Suprapubic skin (tissue), 4 donors: ENCODE measurements at regions not wholly inside any gene's neighbourhood (a gene's known extent, or its start where the extent isn't known, plus 50 kb on each side); places are given as distances from the start of the nearest gene placed in this dataset.

Experiments used
- DNase-seq, 2 donors: peaks; one replicate each; pipeline ENCODE4 v3.0.0-alpha.2; 2019; ENCODE audit warnings: low spot score in 2 of 2
- H3K27ac ChIP-seq: fragments of 200-600 bp; sonication (generic); one replicate; pipeline ENCODE4 v1.5.1; 2019
- H3K27me3 ChIP-seq: fragments of 200-600 bp; sonication (generic); one replicate; pipeline ENCODE4 v1.5.1; 2019
- H3K36me3 ChIP-seq: fragments of 200-600 bp; sonication (generic); one replicate; pipeline ENCODE4 v1.5.1; 2019
- H3K4me1 ChIP-seq: fragments of 200-600 bp; sonication (generic); one replicate; pipeline ENCODE4 v1.5.1; 2019
- H3K4me3 ChIP-seq: fragments of 200-600 bp; sonication (generic); one replicate; pipeline ENCODE4 v1.5.1; 2019; ENCODE audit warnings: mild to moderate bottlenecking
- H3K9me3 ChIP-seq: fragments of 200-600 bp; sonication (generic); one replicate; pipeline ENCODE4 v1.5.1; 2019
- CTCF ChIP-seq, 2 donors: fragments of 200-600 bp in 1 of 2; fragments of 450-650 bp in 1 of 2; sonication (generic) in 1 of 2; IDR thresholded peaks; one replicate each; pipeline ENCODE4 v1.5.1; 2016 to 2019; ENCODE audit warnings: antibody characterized with exemption in 2 of 2, mild to moderate bottlenecking in 1 of 2, moderate library complexity in 1 of 2
- EP300 ChIP-seq: sonication (generic); formaldehyde crosslinking; IDR thresholded peaks from one replicate; pipeline ENCODE4 v1.6.1; 2017; ENCODE audit warnings: antibody characterized with exemption
- POLR2A ChIP-seq, 2 donors: fragments of 450-650 bp; IDR thresholded peaks; one replicate each; pipeline ENCODE4 v1.6.1; 2017; ENCODE audit warnings: antibody characterized with exemption in 2 of 2, mild to moderate bottlenecking in 2 of 2, moderate library complexity in 2 of 2
- POLR2AphosphoS5 ChIP-seq, 3 donors: sonication (generic); formaldehyde crosslinking; IDR thresholded peaks; one replicate each; pipeline ENCODE4 v1.6.1; 2017; ENCODE audit warnings: antibody characterized with exemption in 3 of 3
- WGBS: methylation state at CpG from one replicate; pipeline ENCODE4 v1.1.5; 2018; 5-methylcytosine and 5-hydroxymethylcytosine counted together

GRCh38 chr1:222346955-222347354 is 200.9 kb downstream of the HHIPL2 start:
- no peaks in the 10 kb centered on the region for H3K9me3 ChIP-seq
- H3K27ac ChIP-seq, result no peak overlapping the region
- no peaks in the 10 kb centered on the region for H3K36me3 ChIP-seq
- WGBS, result 93% methylated on average over 4 of the region's 4 CpGs
- TF ChIP-seq POLR2AphosphoS5 (IDR thresholded peaks at IDR 0.05) (no peak), EP300 (no peak), POLR2A (IDR thresholded peaks at IDR 0.05) (no peak), CTCF (IDR thresholded peaks at IDR 0.05) (no peak)
- no peaks in the 10 kb centered on the region for H3K4me1 ChIP-seq
- H3K4me3 ChIP-seq, result no peak overlapping the region
- DNase-seq, result no peak
- H3K27me3 ChIP-seq, result no peaks in the 10 kb centered on the region

GRCh38 chr1:222339376-222339947 is 208.4 kb downstream of the HHIPL2 start:
- DNase-seq, result no peak
- no peaks in the 10 kb centered on the region for H3K4me1 ChIP-seq
- no peaks in the 10 kb centered on the region for H3K27me3 ChIP-seq
- H3K4me3 ChIP-seq, result no peak overlapping the region
- no peak for TF ChIP-seq POLR2A (IDR thresholded peaks at IDR 0.05)
- no peak for TF ChIP-seq POLR2AphosphoS5 (IDR thresholded peaks at IDR 0.05)
- TF ChIP-seq EP300, result no peak
- no peak for TF ChIP-seq CTCF (IDR thresholded peaks at IDR 0.05)
- no peak overlapping the region for H3K27ac ChIP-seq
- WGBS, result 93% methylated on average over 7 of the region's 7 CpGs
- no peaks in the 10 kb centered on the region for H3K36me3 ChIP-seq
- no peaks in the 10 kb centered on the region for H3K9me3 ChIP-seq

GRCh38 chr1:222335586-222335985 is 212.3 kb downstream of the HHIPL2 start:
- WGBS, result 70% methylated on average over 1 of the region's 1 CpG
- Histone ChIP-seq H3K4me3 (no peak overlapping the region), H3K4me1 (no peaks in the 10 kb centered on the region), H3K27ac (no peak overlapping the region), H3K27me3 (no peaks in the 10 kb centered on the region), H3K36me3 (no peaks in the 10 kb centered on the region), H3K9me3 (no peaks in the 10 kb centered on the region)
- no peak for DNase-seq
- TF ChIP-seq EP300, result no peak
- no peak for TF ChIP-seq POLR2A (IDR thresholded peaks at IDR 0.05)
- TF ChIP-seq CTCF (IDR thresholded peaks at IDR 0.05), result no peak
- TF ChIP-seq POLR2AphosphoS5 (IDR thresholded peaks at IDR 0.05), result no peak

- no peaks in the 10 kb centered on the region for H3K9me3 ChIP-seq
- H3K36me3 ChIP-seq, result no peaks in the 10 kb centered on the region
- TF ChIP-seq CTCF (IDR thresholded peaks at IDR 0.05), result no peak
- no peak for TF ChIP-seq POLR2AphosphoS5 (IDR thresholded peaks at IDR 0.05)
- TF ChIP-seq EP300, result no peak
- TF ChIP-seq POLR2A (IDR thresholded peaks at IDR 0.05), result no peak
- H3K27ac ChIP-seq, result no peak overlapping the region
- no peak for DNase-seq
- no peaks in the 10 kb centered on the region for H3K4me1 ChIP-seq
- 83% methylated on average over 5 of the region's 5 CpGs for WGBS
- no peak overlapping the region for H3K4me3 ChIP-seq
- no peaks in the 10 kb centered on the region for H3K27me3 ChIP-seq
Measured at GRCh38 chr1:222334026-222334680, 213.8 kb downstream of the HHIPL2 start.

GRCh38 chr1:222331765-222332164 is 216.1 kb downstream of the HHIPL2 start:
- H3K27ac ChIP-seq, result no peak overlapping the region
- H3K36me3 ChIP-seq, result no peaks in the 10 kb centered on the region
- H3K4me3 ChIP-seq, result no peak overlapping the region
- no peaks in the 10 kb centered on the region for H3K9me3 ChIP-seq
- no peak for TF ChIP-seq CTCF (IDR thresholded peaks at IDR 0.05)
- no peak for TF ChIP-seq POLR2AphosphoS5 (IDR thresholded peaks at IDR 0.05)
- TF ChIP-seq POLR2A (IDR thresholded peaks at IDR 0.05), result no peak
- TF ChIP-seq EP300, result no peak
- H3K27me3 ChIP-seq, result no peaks in the 10 kb centered on the region
- no peak for DNase-seq
- H3K4me1 ChIP-seq, result no peaks in the 10 kb centered on the region
